Neural cell (in vitro differentiated cells): ENCODE measurements at regions not wholly inside any gene's neighbourhood (a gene's known extent, or its start where the extent isn't known, plus 50 kb on each side); places are given as distances from the start of the nearest gene placed in this dataset.

Experiments
- H2AFZ ChIP-seq: fragments of 200-600, 300-800 bp; sonication (generic), shearing (Covaris generic); 2 replicates; pipeline ENCODE4 v1.6.0; 2014; ENCODE audit warnings: low read depth, mild to moderate bottlenecking, antibody characterized with exemption, low read length, moderate library complexity
- H3F3A ChIP-seq: fragments of 200-600 bp; shearing (Covaris generic); 2 replicates; pipeline ENCODE4 v1.6.1; 2016; ENCODE audit warnings: mild to moderate bottlenecking, moderate library complexity, mixed read lengths, antibody characterized with exemption, low read length; ENCODE audit not compliant: insufficient read depth, poor library complexity, severe bottlenecking
- H3K27ac ChIP-seq: fragments of 200-600, 300-800 bp; sonication (generic), shearing (Covaris generic); 2 replicates; pipeline ENCODE4 v1.5.1; 2014; ENCODE audit warnings: mild to moderate bottlenecking, low read length, moderate library complexity
- H3K27me3 ChIP-seq: fragments of 300-800, 200-600 bp; sonication (generic), shearing (Covaris generic); 2 replicates; pipeline ENCODE4 v1.6.0; 2014; ENCODE audit warnings: mild to moderate bottlenecking, low read depth, low read length, moderate library complexity; ENCODE audit not compliant: insufficient read depth
- H3K36me3 ChIP-seq: fragments of 300-800, 200-600 bp; sonication (generic), shearing (Covaris generic); 2 replicates; pipeline ENCODE4 v1.5.1; 2014; ENCODE audit warnings: mild to moderate bottlenecking, antibody characterized with exemption, low read length, moderate library complexity; ENCODE audit not compliant: insufficient read depth
- H3K4me2 ChIP-seq: fragments of 300-800, 200-600 bp; sonication (generic), shearing (Covaris generic); 2 replicates; pipeline ENCODE4 v1.6.0; 2014; ENCODE audit warnings: mild to moderate bottlenecking, low read length
- H3K4me3 ChIP-seq: fragments of 300-800, 200-600 bp; sonication (generic), shearing (Covaris generic); 2 replicates; pipeline ENCODE4 v1.5.1; 2014; ENCODE audit warnings: mild to moderate bottlenecking, low read length, moderate library complexity
- H3K79me2 ChIP-seq: fragments of 200-600 bp; shearing (Covaris generic); replicated peaks from 2 replicates; pipeline ENCODE4 v1.6.0; 2014; ENCODE audit warnings: mild to moderate bottlenecking, low read length, moderate library complexity; ENCODE audit not compliant: insufficient read depth
- H3K9ac ChIP-seq: fragments of 300-800, 200-600 bp; sonication (generic), shearing (Covaris generic); 2 replicates; pipeline ENCODE4 v1.6.1; 2016; ENCODE audit warnings: mild to moderate bottlenecking, low read length, mixed read lengths
- H3K9me2 ChIP-seq: fragments of 200-600 bp; shearing (Covaris generic); 2 replicates; pipeline ENCODE4 v1.6.1; 2016; ENCODE audit warnings: mild to moderate bottlenecking, low read length, mixed read lengths; ENCODE audit not compliant: insufficient read depth
- H3K9me3 ChIP-seq: fragments of 200-600, 300-800 bp; sonication (generic), shearing (Covaris generic); 2 replicates; pipeline ENCODE4 v1.6.1; 2016; ENCODE audit warnings: mild to moderate bottlenecking, mixed run types, low read length, moderate library complexity, mixed read lengths
- H4K20me1 ChIP-seq: fragments of 200-600 bp; shearing (Covaris generic); 2 replicates; pipeline ENCODE4 v1.6.1; 2016; ENCODE audit warnings: mild to moderate bottlenecking, mixed run types; ENCODE audit not compliant: insufficient read depth
- CTCF ChIP-seq: fragments of 450-650 bp; IDR thresholded peaks from 2 replicates; pipeline ENCODE4 v1.5.1; 2014; ENCODE audit warnings: antibody characterized with exemption, mild to moderate bottlenecking, moderate library complexity; ENCODE audit not compliant: poor library complexity, severe bottlenecking
- EP300 ChIP-seq: fragments of 450-650 bp; conservative IDR thresholded peaks from 2 replicates; pipeline ENCODE4 v1.6.1; 2014; ENCODE audit warnings: antibody characterized with exemption, mild to moderate bottlenecking, moderate library complexity; ENCODE audit not compliant: poor library complexity, severe bottlenecking
- EZH2 ChIP-seq: fragments of 200-600, 300-800 bp; shearing (Covaris generic), sonication (generic); IDR thresholded peaks from 2 replicates; pipeline ENCODE4 v1.6.1; 2014; ENCODE audit warnings: antibody characterized with exemption, low read length, borderline replicate concordance, mild to moderate bottlenecking; ENCODE audit not compliant: insufficient read depth, poor library complexity, severe bottlenecking
- MXI1 ChIP-seq: fragments of 450-650 bp; conservative IDR thresholded peaks from 2 replicates; pipeline ENCODE4 v1.6.1; 2014; ENCODE audit warnings: antibody characterized with exemption, mild to moderate bottlenecking; ENCODE audit not compliant: poor library complexity, severe bottlenecking
- POLR2AphosphoS5 ChIP-seq: IDR thresholded peaks from 2 replicates; pipeline ENCODE4 v1.6.1; 2012
- RAD21 ChIP-seq: fragments of 450-650 bp; conservative IDR thresholded peaks from 2 replicates; pipeline ENCODE4 v1.6.1; 2014; ENCODE audit warnings: antibody characterized with exemption, mild to moderate bottlenecking, moderate library complexity
- REST ChIP-seq: IDR thresholded peaks from 2 replicates; pipeline ENCODE4 v1.6.1; 2012; ENCODE audit warnings: borderline replicate concordance
- SMC3 ChIP-seq: fragments of 450-650 bp; conservative IDR thresholded peaks from 2 replicates; pipeline ENCODE4 v1.6.1; 2014; ENCODE audit warnings: antibody characterized with exemption, mild to moderate bottlenecking, moderate library complexity; ENCODE audit not compliant: poor library complexity
- TAF1 ChIP-seq: IDR thresholded peaks from 2 replicates; pipeline ENCODE4 v1.6.1; 2012; ENCODE audit warnings: low read depth

- Histone ChIP-seq H3K36me3 (no peaks in the 10 kb centered on the region), H4K20me1 (no peaks in the 10 kb centered on the region), H3K9ac (no peak overlapping the region), H3K4me2 (no peak overlapping the region), H2AFZ (no peak overlapping the region), H3K27me3 (no peaks in the 10 kb centered on the region), H3F3A (no peaks in the 10 kb centered on the region), H3K4me3 (no peak overlapping the region), H3K27ac (no peak overlapping the region), H3K79me2 (no peaks in the 10 kb centered on the region), H3K9me3 (no peaks in the 10 kb centered on the region), H3K9me2 (no peaks in the 10 kb centered on the region)
- no peak for TF ChIP-seq MXI1
- no peak for TF ChIP-seq REST
- no peak for TF ChIP-seq RAD21
- TF ChIP-seq POLR2AphosphoS5 = no peak
- TF ChIP-seq EP300 = no peak
- no peak for TF ChIP-seq TAF1
- TF ChIP-seq EZH2 = no peak
- TF ChIP-seq CTCF = no peak
- no peak for TF ChIP-seq SMC3
Measured at GRCh38 chr11:56843816-56844215, 95.3 kb upstream of the OR9G4 start.

- Histone ChIP-seq H3K9me2 (no peaks in the 10 kb centered on the region), H3K36me3 (no peaks in the 10 kb centered on the region), H3K27me3 (no peaks in the 10 kb centered on the region), H3K9ac (no peak overlapping the region), H4K20me1 (no peaks in the 10 kb centered on the region), H3F3A (no peaks in the 10 kb centered on the region), H3K9me3 (no peaks in the 10 kb centered on the region), H3K4me2 (no peak overlapping the region), H3K27ac (no peak overlapping the region), H2AFZ (no peak overlapping the region), H3K4me3 (no peak overlapping the region), H3K79me2 (no peaks in the 10 kb centered on the region)
- no peak for TF ChIP-seq CTCF
- no peak for TF ChIP-seq RAD21
- no peak for TF ChIP-seq EZH2
- TF ChIP-seq EP300 = no peak
- TF ChIP-seq POLR2AphosphoS5 = no peak
- TF ChIP-seq TAF1 = no peak
- no peak for TF ChIP-seq SMC3
- no peak for TF ChIP-seq REST
- no peak for TF ChIP-seq MXI1
Measured at GRCh38 chr11:56842814-56843794, 94.6 kb upstream of the OR9G4 start.
